GM18907 (cell line): ENCODE measurements at regions not wholly inside any gene's neighbourhood (a gene's known extent, or its start where the extent isn't known, plus 50 kb on each side); places are given as distances from the start of the nearest gene placed in this dataset.
"Not testable (repeated sequence)": the region's sequence is repeated elsewhere in the genome, so short reads cannot be mapped to it uniquely, and the experiment has no call there.

ENCODE experiments used
- ATAC-seq: cut with Tn5 transposase; IDR thresholded peaks from one replicate; pipeline ENCODE4 v1.9.1; 2021; ENCODE audit warnings: mild to moderate bottlenecking, moderate library complexity; ENCODE audit not compliant: unreplicated experiment

GRCh38 chr9:21591221-21592062 is 109.3 kb upstream of the IFNE start:
- ATAC-seq = peak; percentile 84

GRCh38 chr9:21592063-21592338 is 109.9 kb upstream of the IFNE start:
- no peak for ATAC-seq

- no peak for ATAC-seq
These were observed 115.2 kb upstream of the IFNE start for GRCh38 chr9:21597284-21597683.

DNA sequence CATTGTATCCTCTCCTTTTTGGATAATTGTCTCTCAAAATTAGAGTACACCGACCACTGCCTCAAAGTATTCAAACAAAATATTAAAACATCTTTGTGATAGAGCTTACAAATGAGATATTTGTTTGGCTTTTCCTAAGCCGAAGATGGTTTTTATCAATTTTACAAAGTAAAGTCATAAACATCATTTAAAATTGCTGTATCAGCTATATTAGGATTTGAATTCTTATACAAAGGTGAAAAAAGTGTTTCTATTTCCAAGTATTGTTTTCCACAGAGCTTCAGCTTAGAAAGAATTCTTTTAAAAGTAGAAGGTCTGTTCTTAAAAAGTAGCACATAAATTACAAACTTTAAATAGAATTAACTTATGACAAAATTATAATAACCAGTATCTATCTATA is 116.6 kb upstream of the IFNE start:
- no peak for ATAC-seq

DNA sequence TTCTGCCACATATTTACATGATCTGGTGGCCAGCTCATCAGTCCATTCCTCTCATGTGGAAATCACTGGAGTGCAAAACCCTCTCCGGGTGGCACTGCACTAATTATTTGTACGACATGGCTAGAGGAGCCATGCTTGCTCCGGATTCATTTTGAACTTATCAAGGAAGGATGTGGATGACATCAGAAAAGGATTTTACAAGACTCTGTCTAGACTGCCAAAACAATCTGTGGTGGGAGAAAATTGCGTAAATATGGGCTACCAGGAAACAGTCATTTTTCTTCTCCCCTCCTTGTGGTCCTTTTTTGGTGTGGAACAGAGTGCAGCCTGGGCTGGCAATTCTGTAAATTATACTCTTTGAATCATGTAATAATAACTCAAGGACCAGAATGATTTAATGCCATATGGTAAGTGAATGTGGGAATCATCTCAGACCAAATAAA is 123.4 kb upstream of the IFNE start:
- ATAC-seq = no peak

DNA sequence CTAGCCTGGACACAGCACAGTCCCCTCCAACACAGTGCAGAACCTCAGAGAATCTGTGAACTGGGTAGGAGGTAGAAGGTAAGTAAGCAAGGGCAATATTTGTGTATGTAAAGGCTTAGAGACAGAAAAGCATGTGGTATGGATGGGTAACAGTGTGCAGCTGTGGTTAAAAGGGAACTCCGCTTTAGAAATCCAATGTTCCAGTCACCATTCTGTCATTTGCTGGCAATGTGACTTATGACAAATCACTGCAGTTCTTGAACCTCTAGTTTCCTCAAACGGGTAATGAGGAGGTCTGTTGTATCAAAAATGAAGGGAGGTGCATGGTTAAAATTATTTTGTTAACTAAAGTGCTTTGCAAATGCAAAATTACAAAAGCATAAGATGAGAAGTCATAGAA is 125.5 kb upstream of the IFNE start:
- no peak for ATAC-seq

GRCh38 chr9:21608200-21608599 is 126.1 kb upstream of the IFNE start:
- ATAC-seq = no peak

GRCh38 chr9:21609506-21609905 is 127.4 kb upstream of the IFNE start:
- ATAC-seq = no peak

GRCh38 chr9:21611891-21612290 is 129.8 kb upstream of the IFNE start:
- ATAC-seq = no peak

- no peak for ATAC-seq
These were observed 132.9 kb upstream of the IFNE start for GRCh38 chr9:21615018-21615417.

GRCh38 chr9:21615446-21615845 is 133.3 kb upstream of the IFNE start:
- no peak for ATAC-seq

DNA sequence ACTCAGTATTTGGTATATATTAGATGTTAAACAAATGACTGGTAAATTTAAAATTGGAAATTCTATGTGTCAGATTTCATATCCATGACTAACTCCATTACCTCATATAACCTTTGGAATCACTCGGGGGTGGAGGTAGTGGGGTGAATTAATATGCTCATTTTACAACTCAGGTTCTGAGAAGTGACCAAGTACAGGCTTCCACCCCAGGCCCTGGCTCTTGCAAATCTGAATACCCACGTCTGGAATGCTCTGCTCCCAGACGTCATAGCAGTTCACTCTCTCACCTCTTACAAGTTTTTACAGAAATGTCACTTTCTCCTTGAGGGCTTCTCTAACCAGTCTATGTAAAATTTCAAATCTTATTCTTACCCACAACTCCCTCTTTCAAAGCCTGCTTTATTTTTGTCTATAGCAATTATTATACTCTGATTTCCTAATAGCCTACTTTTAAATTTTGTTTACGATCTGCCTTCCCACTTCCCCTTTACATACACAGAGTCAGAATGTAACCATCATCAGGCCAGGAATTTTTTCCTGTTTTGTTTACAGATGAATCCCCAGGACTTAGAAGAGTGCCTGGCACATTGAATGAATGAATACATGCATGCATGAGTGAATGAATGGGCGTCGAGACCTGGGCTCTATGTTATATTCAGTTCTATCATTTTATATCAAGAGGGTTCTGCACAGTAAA is 134.1 kb upstream of the IFNE start:
- no peak for ATAC-seq

GRCh38 chr9:21624675-21625644 is 142.8 kb upstream of the IFNE start:
- no peak for ATAC-seq

DNA sequence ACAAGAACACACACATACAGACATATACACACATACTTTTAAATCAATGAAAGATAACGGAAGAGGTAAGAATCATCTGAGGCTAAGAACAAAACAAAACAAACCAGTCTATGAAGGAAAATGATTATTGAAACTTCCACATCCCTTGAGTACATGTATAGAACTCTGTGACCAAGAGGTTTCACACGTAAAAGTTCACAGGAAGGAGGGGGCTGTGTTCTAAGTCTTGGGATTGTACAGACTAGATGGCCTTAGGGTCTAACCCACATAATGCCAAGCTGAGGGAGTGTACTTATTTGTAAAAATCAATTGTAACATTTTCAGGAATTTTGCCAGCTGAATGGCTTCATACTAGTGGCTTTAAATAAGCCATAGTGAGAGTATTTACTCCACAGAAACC is 144.4 kb upstream of the IFNE start:
- ATAC-seq = no peak

DNA sequence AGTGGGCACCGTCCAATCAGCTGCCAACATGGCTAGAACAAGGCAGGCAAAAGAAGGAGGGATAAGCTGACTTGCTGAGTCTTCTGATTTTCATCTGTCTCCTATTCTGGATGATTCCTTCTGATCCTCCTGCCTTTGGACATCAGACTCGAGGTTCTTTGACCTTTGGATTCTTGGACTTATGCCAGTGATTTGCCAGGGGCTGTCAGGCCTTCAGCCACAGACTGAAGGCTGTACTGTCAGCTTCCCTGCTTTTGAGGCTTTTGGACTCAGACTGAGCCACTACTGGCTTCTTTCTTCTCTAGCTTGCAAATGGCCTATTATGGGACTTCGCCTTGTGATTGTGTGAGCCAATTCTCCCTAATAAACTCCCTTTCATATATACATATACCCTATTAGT is 146.8 kb upstream of the IFNE start:
- ATAC-seq = not testable (repeated sequence)

DNA sequence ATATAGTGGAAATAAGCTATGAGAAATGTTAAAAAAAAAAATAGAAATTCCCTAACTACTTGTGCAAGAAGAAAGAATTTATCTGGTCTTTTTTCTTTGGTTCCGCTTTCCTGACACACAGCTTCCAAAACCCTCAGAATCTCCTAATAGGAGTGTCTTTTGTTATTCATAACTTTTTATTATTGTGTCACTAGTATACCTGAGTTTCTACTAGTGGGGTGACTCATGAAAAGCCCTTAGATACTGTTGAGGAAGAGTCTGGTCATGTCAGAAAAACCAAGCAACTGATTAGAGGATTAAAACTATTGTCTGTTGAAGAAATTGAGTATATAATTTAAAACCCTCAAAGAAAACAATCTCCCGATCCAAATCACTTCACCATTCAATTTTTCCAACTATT is 152.8 kb upstream of the IFNE start:
- no peak for ATAC-seq

DNA sequence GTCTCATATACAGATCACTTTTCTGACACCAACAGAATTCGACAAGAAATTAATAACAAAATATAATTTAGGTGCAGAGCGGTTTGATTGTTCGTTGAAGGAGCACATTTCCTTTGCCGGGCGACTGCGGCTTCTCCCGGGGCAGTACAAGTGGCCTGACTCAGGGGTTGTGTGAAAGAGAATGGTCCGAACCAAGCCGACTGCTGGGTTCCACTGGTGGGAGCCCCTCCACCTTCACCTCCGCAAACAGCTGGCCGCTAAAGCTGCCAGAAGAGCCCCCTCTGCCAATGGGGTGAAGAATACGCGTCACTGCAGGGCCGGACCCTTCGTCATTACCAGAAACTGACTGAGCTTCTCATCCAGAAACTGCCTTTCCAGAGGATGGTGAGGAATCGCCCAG is 156.0 kb upstream of the IFNE start:
- ATAC-seq = no peak

DNA sequence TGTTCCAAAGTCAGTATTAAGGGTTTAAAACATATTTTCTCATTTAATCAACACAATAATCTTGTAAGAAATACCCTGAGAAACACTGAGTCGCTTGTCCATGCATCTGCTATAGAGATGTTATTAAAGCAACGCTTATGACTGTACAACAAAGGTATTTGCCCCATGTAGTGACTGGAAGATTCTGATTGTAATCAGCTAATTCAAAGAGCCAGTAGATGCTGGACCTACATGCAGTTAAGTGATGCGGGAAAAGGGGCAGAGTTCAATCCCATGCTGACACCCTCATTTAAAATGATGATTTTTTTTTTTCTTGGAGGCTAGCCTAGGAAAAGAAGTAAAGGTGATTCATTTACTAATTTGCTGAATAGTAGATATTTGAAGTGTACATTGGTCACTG is 149.3 kb upstream of the MTAP start:
- no peak for ATAC-seq

DNA sequence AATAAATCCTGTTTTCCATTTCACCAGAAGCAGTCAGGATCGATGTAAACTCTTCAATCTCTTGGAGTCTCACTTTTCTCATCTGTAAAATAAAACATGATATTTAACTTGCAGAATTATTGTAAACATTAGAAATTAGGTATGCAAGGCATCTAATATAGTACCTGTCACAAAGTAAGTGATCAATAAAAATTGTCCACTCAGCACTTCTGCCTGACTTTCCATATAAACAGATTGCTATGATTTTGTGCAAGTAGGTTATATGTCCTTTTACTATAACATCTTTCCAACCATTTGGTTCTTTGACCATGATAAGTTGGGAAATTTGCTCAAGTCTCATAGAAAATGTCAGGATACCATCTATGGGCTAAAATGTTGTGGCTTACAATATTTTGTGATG is 148.8 kb upstream of the MTAP start:
- ATAC-seq = no peak

GRCh38 chr9:21656776-21657674 is 145.4 kb upstream of the MTAP start:
- no peak for ATAC-seq
